ENCODE measurements at regions not wholly inside any gene's neighbourhood (a gene's known extent, or its start where the extent isn't known, plus 50 kb on each side); places are given as distances from the start of the nearest gene placed in this dataset.
"Not testable (repeated sequence)": the region's sequence is repeated elsewhere in the genome, so short reads cannot be mapped to it uniquely, and the experiment has no call there.

DNA sequence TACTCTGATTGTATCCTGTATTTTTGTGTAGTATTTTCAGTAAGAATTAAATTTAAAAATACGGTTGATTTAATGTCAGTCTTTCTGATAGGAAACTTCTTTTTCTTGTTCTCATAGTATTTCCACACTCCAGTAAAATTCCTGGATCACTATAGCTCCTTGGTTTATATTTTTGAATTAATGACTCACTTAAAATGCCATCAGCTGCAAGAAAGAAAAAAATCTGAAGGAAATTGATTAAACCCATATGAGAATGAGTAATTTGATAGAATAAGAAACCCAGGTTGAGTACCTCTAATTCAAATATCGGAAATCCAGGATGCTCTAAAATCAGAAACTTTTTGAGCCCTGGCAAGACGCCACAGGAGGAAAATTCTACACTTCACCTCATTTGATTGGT is 186.8 kb upstream of the RND3 start:
- TF ChIP-seq, protein P1, sequence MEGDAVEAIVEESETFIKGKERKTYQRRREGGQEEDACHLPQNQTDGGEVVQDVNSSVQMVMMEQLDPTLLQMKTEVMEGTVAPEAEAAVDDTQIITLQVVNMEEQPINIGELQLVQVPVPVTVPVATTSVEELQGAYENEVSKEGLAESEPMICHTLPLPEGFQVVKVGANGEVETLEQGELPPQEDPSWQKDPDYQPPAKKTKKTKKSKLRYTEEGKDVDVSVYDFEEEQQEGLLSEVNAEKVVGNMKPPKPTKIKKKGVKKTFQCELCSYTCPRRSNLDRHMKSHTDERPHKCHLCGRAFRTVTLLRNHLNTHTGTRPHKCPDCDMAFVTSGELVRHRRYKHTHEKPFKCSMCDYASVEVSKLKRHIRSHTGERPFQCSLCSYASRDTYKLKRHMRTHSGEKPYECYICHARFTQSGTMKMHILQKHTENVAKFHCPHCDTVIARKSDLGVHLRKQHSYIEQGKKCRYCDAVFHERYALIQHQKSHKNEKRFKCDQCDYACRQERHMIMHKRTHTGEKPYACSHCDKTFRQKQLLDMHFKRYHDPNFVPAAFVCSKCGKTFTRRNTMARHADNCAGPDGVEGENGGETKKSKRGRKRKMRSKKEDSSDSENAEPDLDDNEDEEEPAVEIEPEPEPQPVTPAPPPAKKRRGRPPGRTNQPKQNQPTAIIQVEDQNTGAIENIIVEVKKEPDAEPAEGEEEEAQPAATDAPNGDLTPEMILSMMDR (IDR thresholded peaks at IDR 0.05; ENCODE audit: insufficient read depth in 1 of 2, low read depth in 1 of 2, low read length in 1 of 2, severe bottlenecking in 1 of 2, unreplicated experiment in 1 of 2), result no peak
- Mint-ChIP-seq H3K4me3 (ENCODE audit: unreplicated experiment) (no peak overlapping the region), H3K36me3 (ENCODE audit: insufficient read depth, unreplicated experiment) (no peaks in the 10 kb centered on the region), H3K4me1 (ENCODE audit: low read depth, unreplicated experiment) (no peaks in the 10 kb centered on the region), H3K9me3 (ENCODE audit: unreplicated experiment) (peaks cover 7% of the 10 kb centered on the region), H3K27me3 (ENCODE audit: insufficient read depth, unreplicated experiment) (peaks cover 3% of the 10 kb centered on the region), H3K27ac (ENCODE audit: unreplicated experiment) (no peak overlapping the region)
- POLR2A ChIA-PET, result no interaction called here
- DNase-seq, result no peak
- Histone ChIP-seq H3K36me3 (ENCODE audit: control insufficient read depth, insufficient read depth, low read length) (no peaks in the 10 kb centered on the region), H3K27me3 (replicated peaks; ENCODE audit: control insufficient read depth, insufficient read depth, low read length) (no peaks in the 10 kb centered on the region), H3K4me1 (no peaks in the 10 kb centered on the region), H3K9me3 (no peaks in the 10 kb centered on the region), H3K4me3 (ENCODE audit: low read depth, low read length) (no peak overlapping the region)
- CTCF ChIA-PET, result interaction anchor here (0.6 kb wide), 1 partner anchor 736 kb away, joined by 3 read pairs; no protein-coding TSS in a partner anchor
- intact Hi-C loops (cut with micrococcal nuclease; ENCODE audit: unreplicated experiment), result no loop called here
- BruUV-seq (replicated peaks), result no TSS peak

DNA sequence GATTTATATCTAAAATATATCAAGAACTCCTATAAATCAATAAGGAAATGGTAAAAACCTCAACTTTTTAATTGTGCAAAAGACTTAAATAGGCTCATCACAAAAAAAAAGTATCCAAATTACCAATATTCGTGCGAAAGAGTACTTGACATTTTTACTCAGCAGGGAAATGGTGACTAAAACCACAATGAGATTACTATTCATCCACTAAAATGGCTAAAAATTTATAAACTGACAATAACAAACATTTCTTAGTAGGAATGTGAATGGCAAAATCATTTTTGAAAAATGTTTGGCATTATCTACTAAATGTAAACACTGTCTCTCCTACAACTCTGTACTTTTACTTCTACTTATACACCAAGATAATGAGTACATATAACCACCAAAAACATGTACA is 184.8 kb upstream of the RND3 start:
- Histone ChIP-seq H3K36me3 (ENCODE audit: control insufficient read depth, insufficient read depth, low read length) (no peaks in the 10 kb centered on the region), H3K9me3 (no peaks in the 10 kb centered on the region), H3K27me3 (replicated peaks; ENCODE audit: control insufficient read depth, insufficient read depth, low read length) (no peaks in the 10 kb centered on the region), H3K4me1 (no peaks in the 10 kb centered on the region), H3K4me3 (ENCODE audit: low read depth, low read length) (no peak overlapping the region)
- no peak overlapping the region for H3K27ac Mint-ChIP-seq (ENCODE audit: unreplicated experiment)
- TF ChIP-seq, protein P1 (IDR thresholded peaks at IDR 0.05; ENCODE audit: insufficient read depth in 1 of 2, low read depth in 1 of 2, low read length in 1 of 2, severe bottlenecking in 1 of 2, unreplicated experiment in 1 of 2), result no peak
- BruUV-seq (replicated peaks), result no TSS peak
- peaks cover 14% of the 10 kb centered on the region for H3K9me3 Mint-ChIP-seq (ENCODE audit: unreplicated experiment)
- H3K27me3 Mint-ChIP-seq (ENCODE audit: insufficient read depth, unreplicated experiment), result peaks cover 10% of the 10 kb centered on the region
- ChIA-PET POLR2A (no interaction called here), CTCF (no interaction called here)
- no peak overlapping the region for H3K4me3 Mint-ChIP-seq (ENCODE audit: unreplicated experiment)
- no peak for DNase-seq
- intact Hi-C loops (cut with micrococcal nuclease; ENCODE audit: unreplicated experiment), result no loop called here
- no peaks in the 10 kb centered on the region for H3K4me1 Mint-ChIP-seq (ENCODE audit: low read depth, unreplicated experiment)
- H3K36me3 Mint-ChIP-seq (ENCODE audit: insufficient read depth, unreplicated experiment), result no peaks in the 10 kb centered on the region

DNA sequence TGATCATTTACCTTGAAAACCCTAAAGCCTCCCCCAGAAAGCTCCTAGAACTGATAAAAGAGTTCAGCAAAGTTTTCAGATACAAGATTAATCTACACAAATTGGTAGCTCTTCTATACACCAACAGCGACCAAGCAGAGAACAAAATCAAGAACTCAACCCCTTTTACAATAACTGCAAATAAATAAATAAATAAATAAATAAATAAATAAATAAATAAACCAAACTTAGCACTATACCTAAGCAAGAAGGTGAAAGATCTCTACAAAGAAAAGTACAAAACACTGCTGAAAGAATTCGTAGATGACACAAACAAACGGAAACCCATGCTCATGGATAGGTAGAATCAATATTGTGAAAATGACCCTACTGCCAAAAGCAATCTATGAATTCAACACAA is 182.0 kb upstream of the RND3 start:
- POLR2A ChIA-PET, result no interaction called here

GRCh38 chr2:150667039-150667438 is 179.6 kb upstream of the RND3 start:
- intact Hi-C loops (cut with micrococcal nuclease; ENCODE audit: unreplicated experiment); H3K36me3 ChIP-seq (ENCODE audit: control insufficient read depth, insufficient read depth, low read length); H3K27me3 Mint-ChIP-seq (ENCODE audit: insufficient read depth, unreplicated experiment); H3K4me1 ChIP-seq; H3K36me3 Mint-ChIP-seq (ENCODE audit: insufficient read depth, unreplicated experiment); H3K4me1 Mint-ChIP-seq (ENCODE audit: low read depth, unreplicated experiment); CTCF ChIA-PET; POLR2A ChIA-PET; H3K4me3 ChIP-seq (ENCODE audit: low read depth, low read length); H3K27ac Mint-ChIP-seq (ENCODE audit: unreplicated experiment); DNase-seq; H3K9me3 ChIP-seq; H3K4me3 Mint-ChIP-seq (ENCODE audit: unreplicated experiment); H3K27me3 ChIP-seq (replicated peaks; ENCODE audit: control insufficient read depth, insufficient read depth, low read length); BruUV-seq (replicated peaks): not testable (repeated sequence)
- H3K9me3 Mint-ChIP-seq (ENCODE audit: unreplicated experiment), result peaks cover 14% of the 10 kb centered on the region

More for the DNA sequence above, 182.0 kb upstream of the RND3 start:
- H3K36me3 ChIP-seq (ENCODE audit: control insufficient read depth, insufficient read depth, low read length), result no peaks in the 10 kb centered on the region
- Mint-ChIP-seq H3K4me3 (ENCODE audit: unreplicated experiment) (no peak overlapping the region), H3K4me1 (ENCODE audit: low read depth, unreplicated experiment) (no peaks in the 10 kb centered on the region), H3K9me3 (ENCODE audit: unreplicated experiment) (peaks cover 14% of the 10 kb centered on the region), H3K27me3 (ENCODE audit: insufficient read depth, unreplicated experiment) (peaks cover 10% of the 10 kb centered on the region), H3K36me3 (ENCODE audit: insufficient read depth, unreplicated experiment) (no peaks in the 10 kb centered on the region), H3K27ac (ENCODE audit: unreplicated experiment) (no peak overlapping the region)
- intact Hi-C loops (cut with micrococcal nuclease; ENCODE audit: unreplicated experiment), result no loop called here
- TF ChIP-seq, protein P1 (IDR thresholded peaks at IDR 0.05; ENCODE audit: insufficient read depth in 1 of 2, low read depth in 1 of 2, low read length in 1 of 2, severe bottlenecking in 1 of 2, unreplicated experiment in 1 of 2), result no peak
- no TSS peak for BruUV-seq (replicated peaks)
- no peaks in the 10 kb centered on the region for H3K27me3 ChIP-seq (replicated peaks; ENCODE audit: control insufficient read depth, insufficient read depth, low read length)
- no peaks in the 10 kb centered on the region for H3K9me3 ChIP-seq
- H3K4me3 ChIP-seq (ENCODE audit: low read depth, low read length), result no peak overlapping the region
- no peaks in the 10 kb centered on the region for H3K4me1 ChIP-seq
- CTCF ChIA-PET, result no interaction called here
- DNase-seq, result no peak
